ENCODE measurements at regions not wholly inside any gene's neighbourhood (a gene's known extent, or its start where the extent isn't known, plus 50 kb on each side); places are given as distances from the start of the nearest gene placed in this dataset.

GRCh38 chr14:65361920-65362319 lies 50.6 kb upstream of the FUT8 start:
- H3K4me3 ChIP-seq (replicated peaks in 1 of 2; ENCODE audit: low read depth in 2 of 2, low read length in 2 of 2): no peak overlapping the region
- DNase-seq (ENCODE audit: low read depth in 2 of 2): peak; percentile 73 to 91
- TF ChIP-seq CTCF (IDR thresholded peaks at IDR 0.05; ENCODE audit: low read depth, low read length): no peak

All from cardiac fibroblast (primary cell).